MM.1S (cell line): ENCODE measurements at regions not wholly inside any gene's neighbourhood (a gene's known extent, or its start where the extent isn't known, plus 50 kb on each side); places are given as distances from the start of the nearest gene placed in this dataset.

Experiments
- DNase-seq: peaks from one replicate; pipeline ENCODE4 v3.0.0-alpha.2; 2015
- H2AFZ ChIP-seq: fragments of 300-600 bp; sonication (generic); 2 replicates; pipeline ENCODE4 v1.6.0; 2016; ENCODE audit warnings: antibody characterized with exemption, low read length
- H3F3A ChIP-seq: fragments of 300-600 bp; sonication (generic); 2 replicates; pipeline ENCODE4 v1.6.1; 2016; ENCODE audit warnings: mild to moderate bottlenecking, antibody characterized with exemption, low read length, moderate library complexity, mixed read lengths; ENCODE audit not compliant: insufficient read depth
- H3K27ac ChIP-seq: fragments of 300-600 bp; sonication (generic); 2 replicates; pipeline ENCODE4 v1.5.1; 2016; ENCODE audit warnings: mild to moderate bottlenecking, low read length
- H3K27me3 ChIP-seq: fragments of 300-600 bp; sonication (generic); replicated peaks from 2 replicates; pipeline ENCODE4 v1.6.0; 2016; ENCODE audit warnings: low read length; ENCODE audit not compliant: insufficient read depth
- H3K36me3 ChIP-seq: fragments of 300-600 bp; sonication (generic); replicated peaks from 2 replicates; pipeline ENCODE4 v1.6.1; 2016; ENCODE audit warnings: mild to moderate bottlenecking, low read length, mixed read lengths; ENCODE audit not compliant: insufficient read depth
- H3K4me1 ChIP-seq: fragments of 300-600 bp; sonication (generic); 2 replicates; pipeline ENCODE4 v1.6.1; 2016; ENCODE audit warnings: low read length, mixed read lengths
- H3K4me2 ChIP-seq: fragments of 300-600 bp; sonication (generic); 2 replicates; pipeline ENCODE4 v1.6.0; 2016; ENCODE audit warnings: low read depth, low read length
- H3K4me3 ChIP-seq: fragments of 300-600 bp; sonication (generic); 2 replicates; pipeline ENCODE4 v1.5.1; 2016; ENCODE audit warnings: low read length, mixed read lengths
- H3K79me2 ChIP-seq: fragments of 300-600 bp; sonication (generic); 2 replicates; pipeline ENCODE4 v1.6.1; 2016; ENCODE audit warnings: mixed run types, low read length, mixed read lengths
- H3K9ac ChIP-seq: fragments of 300-600 bp; sonication (generic); 2 replicates; pipeline ENCODE4 v1.6.1; 2016; ENCODE audit warnings: low read length, mixed read lengths
- H3K9me2 ChIP-seq: fragments of 300-600 bp; sonication (generic); replicated peaks from 2 replicates; pipeline ENCODE4 v1.6.1; 2016; ENCODE audit warnings: mild to moderate bottlenecking, low read length, mixed read lengths; ENCODE audit not compliant: insufficient read depth
- H3K9me3 ChIP-seq: fragments of 300-600 bp; sonication (generic); replicated peaks from 2 replicates; pipeline ENCODE4 v1.6.1; 2016; ENCODE audit warnings: mild to moderate bottlenecking, low read length, mixed read lengths; ENCODE audit not compliant: insufficient read depth
- H4K20me1 ChIP-seq: fragments of 300-600 bp; sonication (generic); 2 replicates; pipeline ENCODE4 v1.6.1; 2016; ENCODE audit warnings: mild to moderate bottlenecking, low read length, moderate library complexity, mixed read lengths; ENCODE audit not compliant: insufficient read depth
- CTCF ChIP-seq: fragments of 300-600 bp; sonication (generic); IDR thresholded peaks from 2 replicates; pipeline ENCODE4 v1.5.1; 2016; ENCODE audit warnings: antibody characterized with exemption, low read length, mixed read lengths
- EZH2 ChIP-seq: fragments of 300-600 bp; sonication (generic); optimal IDR thresholded peaks from 2 replicates; pipeline ENCODE3; 2017; ENCODE audit warnings: low read depth, mild to moderate bottlenecking, antibody characterized with exemption, low read length, mixed read lengths
- EZH2phosphoT487 ChIP-seq: fragments of 300-600 bp; sonication (generic); IDR thresholded peaks from 2 replicates; pipeline ENCODE4 v1.6.1; 2018; ENCODE audit warnings: antibody characterized with exemption, low read length

GRCh38 chr20:22495789-22496188, 88.6 kb downstream of the FOXA2 start:
- no peak overlapping the region for H3K4me2 ChIP-seq
- no peak overlapping the region for H3K4me3 ChIP-seq
- TF ChIP-seq CTCF (no peak), EZH2phosphoT487 (no peak), EZH2 (no peak)
- DNase-seq, result no peak
- H3K27ac ChIP-seq, result no peak overlapping the region
- H3K4me1 ChIP-seq, result no peaks in the 10 kb centered on the region
- H3K79me2 ChIP-seq, result no peaks in the 10 kb centered on the region
- no peaks in the 10 kb centered on the region for H4K20me1 ChIP-seq
- no peaks in the 10 kb centered on the region for H3K36me3 ChIP-seq
- H3K27me3 ChIP-seq, result no peaks in the 10 kb centered on the region
- H3K9me3 ChIP-seq, result no peaks in the 10 kb centered on the region
- H3K9ac ChIP-seq, result no peak overlapping the region
- no peaks in the 10 kb centered on the region for H3K9me2 ChIP-seq
- H3F3A ChIP-seq, result no peaks in the 10 kb centered on the region
- H2AFZ ChIP-seq, result no peak overlapping the region

GRCh38 chr20:22495172-22495571, 89.2 kb downstream of the FOXA2 start:
- Histone ChIP-seq H3K9me2 (no peaks in the 10 kb centered on the region), H3K27ac (no peak overlapping the region), H3K27me3 (no peaks in the 10 kb centered on the region), H3K4me1 (no peaks in the 10 kb centered on the region), H2AFZ (no peak overlapping the region), H3K4me3 (no peak overlapping the region), H3K79me2 (no peaks in the 10 kb centered on the region), H3F3A (no peaks in the 10 kb centered on the region), H3K9ac (no peak overlapping the region), H4K20me1 (no peaks in the 10 kb centered on the region), H3K4me2 (no peak overlapping the region), H3K9me3 (no peaks in the 10 kb centered on the region), H3K36me3 (no peaks in the 10 kb centered on the region)
- no peak for DNase-seq
- TF ChIP-seq EZH2 (no peak), EZH2phosphoT487 (no peak), CTCF (no peak)

- Histone ChIP-seq H3K27me3 (no peaks in the 10 kb centered on the region), H3K4me2 (no peak overlapping the region), H4K20me1 (no peaks in the 10 kb centered on the region), H3K9me2 (no peaks in the 10 kb centered on the region), H2AFZ (no peak overlapping the region), H3K9me3 (no peaks in the 10 kb centered on the region), H3K4me1 (no peaks in the 10 kb centered on the region), H3K9ac (no peak overlapping the region), H3K79me2 (no peaks in the 10 kb centered on the region), H3K4me3 (no peak overlapping the region), H3K36me3 (no peaks in the 10 kb centered on the region), H3F3A (no peaks in the 10 kb centered on the region), H3K27ac (no peak overlapping the region)
- no peak for DNase-seq
- TF ChIP-seq CTCF (no peak), EZH2 (no peak), EZH2phosphoT487 (no peak)
Measured at GRCh38 chr20:22492497-22492896, 91.9 kb downstream of the FOXA2 start.

GRCh38 chr20:22491194-22491505, 93.2 kb downstream of the FOXA2 start:
- no peak for TF ChIP-seq EZH2phosphoT487
- TF ChIP-seq EZH2, result no peak
- TF ChIP-seq CTCF, result no peak
- Histone ChIP-seq H2AFZ (no peak overlapping the region), H3K4me3 (no peak overlapping the region), H3K79me2 (no peaks in the 10 kb centered on the region), H3K36me3 (no peaks in the 10 kb centered on the region), H3K4me2 (no peak overlapping the region), H3K4me1 (no peaks in the 10 kb centered on the region), H3K9me2 (no peaks in the 10 kb centered on the region), H3K27ac (no peak overlapping the region), H3K27me3 (no peaks in the 10 kb centered on the region), H4K20me1 (no peaks in the 10 kb centered on the region), H3F3A (no peaks in the 10 kb centered on the region), H3K9me3 (no peaks in the 10 kb centered on the region), H3K9ac (no peak overlapping the region)
- no peak for DNase-seq
